ENCODE measurements at regions not wholly inside any gene's neighbourhood (a gene's known extent, or its start where the extent isn't known, plus 50 kb on each side); places are given as distances from the start of the nearest gene placed in this dataset.

DNA sequence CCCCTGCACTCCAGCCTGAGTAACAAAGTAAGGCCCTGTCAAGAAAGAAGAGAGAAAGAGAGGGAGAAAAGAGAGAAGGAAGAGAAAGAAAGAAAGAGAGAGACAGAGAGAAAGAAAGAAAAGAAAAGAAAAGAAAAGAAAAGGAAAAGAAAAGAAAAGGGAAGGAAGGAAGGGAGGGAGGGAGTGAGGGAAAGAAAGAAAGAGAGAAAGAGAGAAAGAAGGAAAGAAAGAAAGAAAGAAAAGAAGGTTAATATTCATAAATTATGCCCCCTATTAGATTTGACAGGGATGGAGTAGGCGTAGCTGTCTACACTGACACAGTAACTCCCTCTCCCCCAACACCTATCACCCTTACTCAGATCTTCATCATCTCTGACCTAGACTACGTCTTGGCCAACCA, 202.3 kb downstream of the SP3 start:
- no peak for TF ChIP-seq RAD21 (IDR thresholded peaks at IDR 0.05 in 1 of 2, conservative IDR thresholded peaks at IDR 0.05 in 1 of 2; ENCODE audit: low read depth in 2 of 2, low read length in 2 of 2)
- TF ChIP-seq EZH2 (IDR thresholded peaks at IDR 0.05; ENCODE audit: low read depth, low read length, severe bottlenecking), result no peak
- no peak for TF ChIP-seq RFX5 (IDR thresholded peaks at IDR 0.05; ENCODE audit: borderline replicate concordance, low read depth, low read length)
- no peak for TF ChIP-seq CTCF (IDR thresholded peaks at IDR 0.05; ENCODE audit: control extremely low read depth in 1 of 3, insufficient read depth in 1 of 3, low read depth in 1 of 3, low read length in 3 of 3)
- no peak for TF ChIP-seq SRF (IDR thresholded peaks at IDR 0.05; ENCODE audit: low read depth, low read length)
- no peak for TF ChIP-seq POLR2A (IDR thresholded peaks at IDR 0.05; ENCODE audit: control extremely low read depth in 1 of 2, low read depth in 2 of 2, low read length in 2 of 2)
- TF ChIP-seq BCL11A (IDR thresholded peaks at IDR 0.05; ENCODE audit: low read depth in 2 of 2, low read length in 2 of 2), result no peak
- TF ChIP-seq GTF2F1 (IDR thresholded peaks at IDR 0.05; ENCODE audit: borderline replicate concordance, low read depth, low read length), result no peak
- TF ChIP-seq EP300 (IDR thresholded peaks at IDR 0.05; ENCODE audit: borderline replicate concordance in 1 of 2, low read depth in 2 of 2, low read length in 2 of 2), result no peak
- TF ChIP-seq CREB1 (IDR thresholded peaks at IDR 0.05), result no peak
- no peak for TF ChIP-seq TAF1 (IDR thresholded peaks at IDR 0.05; ENCODE audit: low read depth, low read length)
